BLaER1 (cell line): ENCODE measurements at regions not wholly inside any gene's neighbourhood (a gene's known extent, or its start where the extent isn't known, plus 50 kb on each side); places are given as distances from the start of the nearest gene placed in this dataset.
"Not testable (repeated sequence)": the region's sequence is repeated elsewhere in the genome, so short reads cannot be mapped to it uniquely, and the experiment has no call there.

ENCODE experiments used
- H3K27ac ChIP-seq: shearing (Covaris generic); formaldehyde crosslinking; 2 replicates; pipeline ENCODE4 v1.8.1; 2022
- H3K27me3 ChIP-seq: shearing (Covaris generic); formaldehyde crosslinking; 2 replicates; pipeline ENCODE4 v1.8.1; 2022
- H3K36me3 ChIP-seq: shearing (Covaris generic); formaldehyde crosslinking; 2 replicates; pipeline ENCODE4 v1.8.1; 2022
- H3K4me1 ChIP-seq: shearing (Covaris generic); formaldehyde crosslinking; 2 replicates; pipeline ENCODE4 v1.8.1; 2022
- H3K4me2 ChIP-seq: shearing (Covaris generic); formaldehyde crosslinking; 2 replicates; pipeline ENCODE4 v1.8.1; 2022
- H3K4me3 ChIP-seq: shearing (Covaris generic); formaldehyde crosslinking; 2 replicates; pipeline ENCODE4 v1.8.1; 2022
- H3K9ac ChIP-seq: shearing (Covaris generic); formaldehyde crosslinking; 2 replicates; pipeline ENCODE4 v1.8.1; 2022
- H3K9me3 ChIP-seq: shearing (Covaris generic); formaldehyde crosslinking; 2 replicates; pipeline ENCODE4 v1.8.1; 2022
- H4K20me1 ChIP-seq: shearing (Covaris generic); formaldehyde crosslinking; 2 replicates; pipeline ENCODE4 v1.8.1; 2022
- Cebpa-rat ChIP-seq: shearing (Covaris generic); IDR thresholded peaks from 2 replicates; pipeline ENCODE4 v1.8.1; 2022

GRCh38 chr7:115223959-115224358, 302.1 kb downstream of the MDFIC start:
- TF ChIP-seq Cebpa-rat = no peak
- H4K20me1 ChIP-seq = no peaks in the 10 kb centered on the region

GRCh38 chr7:115221456-115221855, 299.6 kb downstream of the MDFIC start:
- Histone ChIP-seq H3K9me3 (no peaks in the 10 kb centered on the region), H3K4me2 (no peak overlapping the region), H3K4me3 (no peak overlapping the region), H3K36me3 (no peaks in the 10 kb centered on the region), H3K9ac (no peak overlapping the region), H3K27ac (no peak overlapping the region), H3K4me1 (no peaks in the 10 kb centered on the region), H4K20me1 (no peaks in the 10 kb centered on the region), H3K27me3 (no peaks in the 10 kb centered on the region)
- TF ChIP-seq Cebpa-rat = no peak

More at GRCh38 chr7:115223959-115224358, 302.1 kb downstream of the MDFIC start:
- Histone ChIP-seq H3K4me3 (no peak overlapping the region), H3K27me3 (no peaks in the 10 kb centered on the region), H3K4me1 (peaks cover 1% of the 10 kb centered on the region), H3K9ac (no peak overlapping the region), H3K9me3 (no peaks in the 10 kb centered on the region), H3K27ac (no peak overlapping the region), H3K4me2 (no peak overlapping the region), H3K36me3 (no peaks in the 10 kb centered on the region)

- no peak overlapping the region for H3K27ac ChIP-seq
- H3K4me1 ChIP-seq = no peaks in the 10 kb centered on the region
- H3K4me2 ChIP-seq = no peak overlapping the region
- TF ChIP-seq Cebpa-rat = no peak
- no peaks in the 10 kb centered on the region for H3K36me3 ChIP-seq
- no peaks in the 10 kb centered on the region for H3K27me3 ChIP-seq
- H3K4me3 ChIP-seq = no peak overlapping the region
- H3K9ac ChIP-seq = no peak overlapping the region
- H3K9me3 ChIP-seq = no peaks in the 10 kb centered on the region
- no peaks in the 10 kb centered on the region for H4K20me1 ChIP-seq
These were observed 296.2 kb downstream of the MDFIC start for GRCh38 chr7:115218076-115218475.

GRCh38 chr7:115217373-115217772, 295.5 kb downstream of the MDFIC start:
- no peaks in the 10 kb centered on the region for H3K27me3 ChIP-seq
- H3K4me3 ChIP-seq = no peak overlapping the region
- H3K36me3 ChIP-seq = no peaks in the 10 kb centered on the region
- H3K4me2 ChIP-seq = no peak overlapping the region
- H3K9me3 ChIP-seq = no peaks in the 10 kb centered on the region
- no peak overlapping the region for H3K9ac ChIP-seq
- H4K20me1 ChIP-seq = no peaks in the 10 kb centered on the region
- H3K4me1 ChIP-seq = no peaks in the 10 kb centered on the region
- no peak for TF ChIP-seq Cebpa-rat
- no peak overlapping the region for H3K27ac ChIP-seq

GRCh38 chr7:115216652-115217051, 294.8 kb downstream of the MDFIC start:
- Histone ChIP-seq H3K4me1 (no peaks in the 10 kb centered on the region), H3K4me3 (no peak overlapping the region), H3K9ac (no peak overlapping the region), H3K9me3 (no peaks in the 10 kb centered on the region), H3K27ac (no peak overlapping the region), H3K27me3 (no peaks in the 10 kb centered on the region), H3K4me2 (no peak overlapping the region), H3K36me3 (no peaks in the 10 kb centered on the region), H4K20me1 (no peaks in the 10 kb centered on the region)
- TF ChIP-seq Cebpa-rat = no peak

- no peak for TF ChIP-seq Cebpa-rat
- Histone ChIP-seq H3K27me3 (no peaks in the 10 kb centered on the region), H3K36me3 (0 out of 2 replicates have a peak, but pooled peaks cover 1% of the 10 kb centered on the region)
These were observed 289.3 kb downstream of the MDFIC start for GRCh38 chr7:115211171-115211570.

GRCh38 chr7:115210552-115210951, 288.7 kb downstream of the MDFIC start:
- Histone ChIP-seq H3K4me2 (no peak overlapping the region), H3K4me1 (no peaks in the 10 kb centered on the region), H3K9ac (no peak overlapping the region), H3K27ac (no peak overlapping the region), H3K9me3 (peaks cover 19% of the 10 kb centered on the region), H3K27me3 (no peaks in the 10 kb centered on the region), H3K36me3 (0 out of 2 replicates have a peak, but pooled peaks cover 3% of the 10 kb centered on the region), H3K4me3 (no peak overlapping the region), H4K20me1 (no peaks in the 10 kb centered on the region)
- TF ChIP-seq Cebpa-rat = no peak

More at GRCh38 chr7:115211171-115211570, 289.3 kb downstream of the MDFIC start:
- Histone ChIP-seq H3K4me3 (no peak overlapping the region), H3K4me2 (no peak overlapping the region), H3K4me1 (no peaks in the 10 kb centered on the region), H3K27ac (no peak overlapping the region), H4K20me1 (no peaks in the 10 kb centered on the region), H3K9me3 (peaks cover 12% of the 10 kb centered on the region), H3K9ac (no peak overlapping the region)

GRCh38 chr7:115208710-115209560, 287.0 kb downstream of the MDFIC start:
- Histone ChIP-seq H3K36me3 (0 out of 2 replicates have a peak, but pooled peaks cover 3% of the 10 kb centered on the region), H3K4me2 (no peak overlapping the region), H3K27ac (no peak overlapping the region), H3K27me3 (no peaks in the 10 kb centered on the region), H3K9ac (no peak overlapping the region), H4K20me1 (no peaks in the 10 kb centered on the region), H3K9me3 (peaks cover 25% of the 10 kb centered on the region), H3K4me1 (no peaks in the 10 kb centered on the region), H3K4me3 (no peak overlapping the region)
- TF ChIP-seq Cebpa-rat = no peak

- H3K27ac ChIP-seq, H3K4me3 ChIP-seq, H3K9ac ChIP-seq, H3K4me1 ChIP-seq, H3K27me3 ChIP-seq, H3K36me3 ChIP-seq, H4K20me1 ChIP-seq, H3K4me2 ChIP-seq: not testable (repeated sequence)
- H3K9me3 ChIP-seq = peaks cover 25% of the 10 kb centered on the region
These were observed 284.5 kb downstream of the MDFIC start for GRCh38 chr7:115206374-115206773.

- Histone ChIP-seq H4K20me1 (no peaks in the 10 kb centered on the region), H3K27me3 (no peaks in the 10 kb centered on the region), H3K36me3 (no peaks in the 10 kb centered on the region), H3K27ac (no peak overlapping the region), H3K4me1 (no peaks in the 10 kb centered on the region), H3K4me3 (no peak overlapping the region), H3K9ac (no peak overlapping the region), H3K9me3 (no peaks in the 10 kb centered on the region), H3K4me2 (no peak overlapping the region)
- TF ChIP-seq Cebpa-rat = no peak
These were observed 276.2 kb downstream of the MDFIC start for GRCh38 chr7:115198143-115198542.
